A204.1 (cell line): ENCODE measurements at regions not wholly inside any gene's neighbourhood (a gene's known extent, or its start where the extent isn't known, plus 50 kb on each side); places are given as distances from the start of the nearest gene placed in this dataset.
"Not testable (repeated sequence)": the region's sequence is repeated elsewhere in the genome, so short reads cannot be mapped to it uniquely, and the experiment has no call there.

Experiments used
- FAIRE-seq: peaks from 2 replicates; lab custom pipeline; 2012; peaks lifted over from hg19 to GRCh38; lab: Jason Lieb, UNC

DNA sequence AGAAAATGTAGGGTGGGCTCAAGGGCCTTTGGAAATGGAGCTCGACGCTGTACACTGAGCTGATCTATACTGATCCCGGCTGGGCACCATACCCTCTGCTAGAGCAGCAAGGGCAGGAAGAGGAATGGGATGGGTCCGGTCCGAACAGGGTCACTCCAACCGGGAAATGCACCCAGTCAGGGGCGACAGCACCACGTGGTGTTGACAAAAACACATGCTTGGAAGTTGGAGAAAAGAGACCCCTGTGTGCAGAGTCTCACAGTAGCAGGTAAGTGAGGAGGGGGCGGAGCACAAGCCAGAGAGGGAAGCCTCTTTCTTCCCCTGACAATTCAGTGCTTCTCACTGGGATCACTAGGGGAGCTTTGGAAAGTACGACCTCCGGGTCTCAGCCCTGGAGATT is 84.1 kb upstream of the ASB18 start:
- FAIRE-seq = no peak

DNA sequence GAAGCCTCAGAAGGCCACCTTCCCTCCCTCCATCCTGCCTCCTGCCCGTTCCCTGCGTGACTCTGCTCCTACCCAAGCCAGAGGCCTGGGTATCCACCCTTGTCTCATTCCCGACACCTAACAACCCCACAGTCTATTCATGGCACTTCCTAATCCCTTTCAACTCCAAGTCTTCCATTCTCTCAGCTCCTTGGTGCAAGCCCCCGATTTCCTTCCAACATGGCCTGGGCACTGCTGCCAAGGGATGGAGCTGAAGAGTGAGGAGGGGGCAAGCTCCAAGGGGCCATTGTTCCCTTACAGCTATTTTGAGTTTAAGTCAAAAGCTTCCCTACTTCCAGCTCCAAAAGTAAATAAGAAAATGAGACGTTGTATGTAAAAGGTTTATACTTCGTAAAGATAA is 84.8 kb upstream of the ASB18 start:
- no peak for FAIRE-seq

DNA sequence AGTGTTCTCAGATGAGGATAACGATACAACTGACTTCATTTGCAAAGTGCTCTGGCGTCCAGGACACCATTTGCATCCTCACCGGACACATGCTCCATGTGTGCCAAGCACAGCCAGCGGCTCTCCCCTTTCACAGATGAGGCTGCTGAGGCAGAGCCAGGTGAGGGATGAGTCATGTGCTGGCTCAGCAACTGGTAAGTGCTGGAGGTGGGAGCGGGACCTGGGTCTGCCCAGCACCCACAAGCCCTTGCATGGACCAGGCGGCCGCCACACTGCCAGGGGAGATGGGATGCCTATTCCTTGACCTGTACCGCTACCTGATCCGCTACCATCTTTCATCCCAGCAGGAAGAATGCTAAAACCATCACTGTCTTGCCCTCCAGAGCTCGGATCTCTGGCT is 86.2 kb upstream of the ASB18 start:
- no peak for FAIRE-seq

GRCh38 chr2:236351966-236352525 is 87.8 kb upstream of the ASB18 start:
- no peak for FAIRE-seq

DNA sequence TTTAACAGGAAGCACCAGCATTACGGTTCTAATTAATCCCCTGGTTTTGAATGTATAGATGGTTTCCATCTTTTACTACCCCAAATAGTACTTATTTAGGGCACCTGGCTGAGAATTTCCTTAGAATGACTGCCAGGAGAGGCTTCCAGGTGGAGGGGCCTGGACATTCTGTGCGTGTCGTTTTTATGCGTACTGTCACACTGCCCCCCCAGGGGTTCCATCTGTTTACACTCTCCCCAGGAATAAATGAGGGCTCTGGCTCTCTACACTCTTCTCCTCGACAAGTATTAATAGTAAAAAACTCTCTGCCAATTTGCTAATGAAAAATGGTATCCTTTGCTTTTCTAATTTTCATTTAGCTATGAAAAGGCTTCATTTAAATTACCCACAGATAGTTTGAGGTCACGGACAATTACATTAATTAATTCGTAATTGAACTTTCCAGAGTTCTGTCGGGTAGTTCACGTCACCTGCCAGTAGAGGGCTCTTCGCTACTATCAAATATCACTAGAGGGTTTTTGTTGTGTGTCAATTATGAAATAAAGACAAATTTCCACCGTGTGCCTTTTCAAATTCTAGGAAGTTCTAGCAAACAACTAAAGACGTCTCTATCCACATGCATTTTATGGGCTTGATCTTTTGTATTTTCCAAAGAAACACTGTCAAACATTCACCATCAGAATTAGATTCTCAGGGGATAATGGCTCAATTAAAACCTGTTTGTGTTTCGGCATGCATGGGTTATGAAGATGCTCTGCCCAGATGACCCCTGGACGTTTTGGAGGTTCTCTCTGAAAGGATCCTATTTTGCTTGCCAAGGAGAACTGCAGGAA is 88.8 kb upstream of the ASB18 start:
- peak; percentile 93 for FAIRE-seq

DNA sequence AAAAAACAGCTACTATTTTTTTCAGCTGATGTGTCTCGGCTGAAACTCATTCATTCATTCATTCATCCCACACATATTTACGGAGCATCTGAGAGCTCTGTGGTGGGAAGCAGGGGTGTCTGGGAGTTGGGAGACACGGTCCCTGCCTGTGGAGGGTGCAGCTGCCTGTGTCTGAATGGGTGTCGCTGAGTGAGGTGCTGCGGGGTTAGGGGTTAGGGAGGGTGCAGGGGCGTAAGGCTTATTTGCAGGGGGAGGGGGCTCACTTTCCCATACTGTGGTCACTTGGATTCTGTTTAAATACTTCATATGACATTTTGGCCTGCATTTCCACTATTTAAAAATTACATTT is 89.4 kb upstream of the ASB18 start:
- no peak for FAIRE-seq

DNA sequence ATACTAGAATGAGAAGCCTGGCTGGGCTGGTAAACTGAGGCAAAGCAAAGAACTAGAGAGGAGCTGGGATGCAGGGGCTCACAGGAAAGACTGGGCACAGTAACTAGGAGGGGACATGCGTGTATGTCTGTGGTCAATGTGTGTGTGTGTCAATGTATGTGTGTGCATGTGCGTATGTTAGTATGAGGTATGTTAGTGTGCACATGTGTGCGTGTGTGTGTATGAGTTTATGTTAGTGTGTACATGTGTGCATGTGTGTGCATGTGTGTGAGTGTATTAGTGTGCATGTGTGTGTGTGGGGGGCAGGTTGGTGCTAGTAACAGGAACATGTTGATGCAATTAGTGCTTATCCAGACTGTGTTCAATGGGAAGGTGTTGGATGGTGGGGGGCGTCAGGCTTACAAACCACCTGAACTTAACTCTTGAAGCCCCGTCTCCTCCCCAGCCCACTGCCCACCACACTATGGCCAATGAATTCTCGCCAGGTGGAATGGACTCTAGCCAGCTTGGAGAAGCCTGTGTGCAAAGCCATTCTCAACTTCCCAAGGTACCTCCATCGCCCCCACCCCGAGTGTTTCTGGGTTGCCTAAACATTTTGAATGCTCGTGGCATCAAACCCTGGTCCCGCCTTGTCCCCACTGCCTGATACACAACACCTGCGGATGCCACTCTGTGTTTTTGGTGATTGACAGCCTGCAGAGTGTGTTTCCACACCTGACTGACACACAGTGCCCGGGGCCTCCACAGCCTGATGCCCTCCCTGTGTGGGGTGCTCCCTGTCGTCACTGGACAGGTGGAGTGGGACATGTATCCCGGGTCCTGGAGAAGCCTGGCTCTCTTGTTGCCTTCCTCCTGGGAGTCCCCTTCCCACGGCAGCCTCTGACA is 90.1 kb upstream of the ASB18 start:
- FAIRE-seq = no peak

DNA sequence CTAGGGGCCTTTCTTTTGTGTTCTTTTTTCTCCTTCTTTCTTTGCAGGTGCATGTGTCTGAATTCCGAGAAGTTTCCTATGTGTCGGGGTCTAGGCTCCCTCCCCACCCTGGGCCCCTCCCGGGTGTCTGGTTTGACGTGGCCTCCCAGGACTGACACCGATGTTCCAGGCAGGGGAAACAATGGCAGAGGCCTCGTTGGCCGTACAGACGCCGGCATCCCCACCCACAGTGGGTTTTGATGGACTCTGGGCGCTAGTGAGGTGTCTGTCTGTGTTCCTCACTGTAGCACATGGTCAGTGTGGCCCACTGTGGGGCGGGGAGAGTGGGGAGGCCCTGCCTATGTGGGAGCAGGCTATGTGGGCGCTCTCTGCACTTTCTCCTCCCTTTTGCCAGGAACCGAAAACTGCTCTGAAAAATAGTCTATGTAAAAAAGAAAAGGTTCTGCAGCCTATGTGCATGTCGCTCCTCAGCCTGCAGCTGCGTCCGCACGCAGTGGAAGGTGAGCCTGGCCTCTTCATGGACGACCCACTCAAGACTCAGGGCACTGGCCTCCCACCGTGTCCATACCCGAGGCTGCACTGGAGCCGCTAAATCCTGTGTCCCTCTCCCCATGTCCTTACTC is 90.9 kb upstream of the ASB18 start:
- no peak for FAIRE-seq

- FAIRE-seq = no peak
Observed at GRCh38 chr2:236355911-236356310, 91.7 kb upstream of the ASB18 start.

DNA sequence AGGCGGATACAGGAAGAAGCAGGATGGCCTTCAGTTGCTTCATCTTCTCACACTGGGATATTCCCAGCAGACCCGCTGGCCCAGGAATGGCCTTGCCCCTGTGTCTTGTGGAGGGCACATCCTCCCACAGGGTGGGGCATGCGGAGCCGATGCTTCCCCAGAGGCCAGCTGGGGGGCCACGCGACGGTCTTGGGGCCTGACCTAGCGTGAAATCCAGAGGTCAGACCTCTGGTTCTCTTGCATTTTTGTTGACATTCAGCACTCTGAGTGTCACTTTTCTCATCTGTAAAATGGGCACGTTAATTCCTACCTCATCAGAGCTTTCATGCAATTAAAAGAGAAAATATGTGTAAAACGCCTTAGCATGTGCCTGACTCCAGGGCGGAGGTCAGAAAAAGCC is 92.1 kb upstream of the ASB18 start:
- not testable (repeated sequence) for FAIRE-seq

DNA sequence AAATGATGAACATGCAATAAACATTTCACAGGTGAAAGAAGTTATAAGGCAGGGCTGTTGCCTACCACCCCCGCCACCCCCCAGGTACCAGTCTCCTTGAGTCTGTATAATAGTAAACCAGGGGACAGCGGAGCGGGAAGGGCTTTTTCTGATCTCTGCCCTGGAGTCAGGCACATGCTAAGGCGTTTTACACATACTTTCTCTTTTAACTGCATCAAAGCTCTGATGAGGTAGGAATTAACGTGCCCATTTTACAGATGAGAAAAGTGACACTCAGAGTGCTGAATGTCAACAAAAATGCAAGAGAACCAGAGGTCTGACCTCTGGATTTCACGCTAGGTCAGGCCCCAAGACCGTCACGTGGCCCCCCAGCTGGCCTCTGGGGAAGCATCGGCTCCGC is 94.3 kb upstream of the ASB18 start:
- FAIRE-seq = not testable (repeated sequence)

DNA sequence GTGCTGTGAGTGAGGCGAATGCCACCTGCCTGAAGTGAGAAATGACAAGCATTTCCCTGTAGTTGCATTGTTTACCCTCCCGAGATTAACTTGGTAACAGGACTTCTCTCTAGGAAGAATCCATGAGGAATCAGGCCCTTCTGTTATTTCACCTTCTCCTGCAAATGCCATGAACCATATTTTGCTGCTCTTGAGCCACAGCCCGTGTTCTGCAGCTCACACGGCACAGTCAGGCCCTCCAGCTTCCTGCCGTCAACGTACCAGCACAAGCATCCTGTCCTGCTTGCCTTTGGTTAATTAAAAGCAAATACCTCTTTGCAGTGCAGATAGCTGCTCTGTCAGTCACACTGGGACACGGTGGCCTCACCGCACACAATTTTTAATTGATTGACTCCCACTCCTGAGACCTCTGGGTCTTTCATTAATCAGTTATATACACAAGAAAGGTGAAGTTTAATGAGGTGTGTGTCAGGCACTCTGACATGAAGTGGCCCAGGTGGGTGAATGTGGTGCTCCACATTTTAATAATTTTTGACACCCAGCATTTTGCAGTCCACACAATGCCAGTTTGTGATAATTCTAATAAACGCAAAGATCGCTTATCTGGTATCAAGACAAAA is 95.3 kb upstream of the ASB18 start:
- no peak for FAIRE-seq

GRCh38 chr2:236360496-236360895 is 96.3 kb upstream of the ASB18 start:
- FAIRE-seq = no peak

GRCh38 chr2:236363711-236364277 is 99.6 kb upstream of the ASB18 start:
- no peak for FAIRE-seq

DNA sequence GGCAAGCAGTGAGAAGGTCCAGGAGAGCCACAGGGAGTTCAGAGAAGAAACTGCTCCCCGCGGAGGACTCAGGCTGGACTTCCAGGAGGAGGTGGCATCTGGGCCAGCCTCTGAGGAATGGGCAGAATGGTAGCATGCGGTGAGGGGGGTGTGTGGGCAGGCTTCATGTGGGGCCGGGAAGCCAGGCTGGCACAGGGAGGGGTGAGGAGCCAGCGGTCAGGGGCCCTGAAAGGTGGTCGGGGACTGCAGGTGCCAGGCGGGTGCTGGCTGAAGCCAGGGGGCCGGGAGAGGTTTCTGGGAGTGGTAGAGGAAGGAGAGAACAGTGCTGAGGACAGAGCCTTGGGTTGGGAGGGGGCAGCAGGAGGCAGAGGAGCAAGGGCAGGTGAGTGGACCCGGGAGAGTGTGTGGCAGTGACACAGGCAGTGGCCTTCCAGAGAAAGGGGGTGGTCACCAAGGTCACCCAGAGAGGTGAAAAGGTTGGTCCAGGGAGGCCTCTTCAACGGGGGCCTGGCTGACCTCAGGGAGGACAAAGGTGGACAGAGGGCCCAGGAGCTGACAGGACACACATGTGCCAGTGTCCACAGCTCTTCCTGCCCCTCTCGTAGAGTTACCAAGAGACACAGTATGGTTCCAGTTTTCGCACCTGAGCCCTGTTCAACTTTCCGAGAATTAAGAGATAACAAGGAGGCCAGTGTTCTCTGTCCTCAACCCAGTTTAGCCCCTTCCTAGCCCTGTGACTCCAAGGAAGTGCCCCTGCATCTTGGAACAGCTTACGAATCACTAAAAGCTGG is 101.2 kb upstream of the ASB18 start:
- FAIRE-seq = no peak

DNA sequence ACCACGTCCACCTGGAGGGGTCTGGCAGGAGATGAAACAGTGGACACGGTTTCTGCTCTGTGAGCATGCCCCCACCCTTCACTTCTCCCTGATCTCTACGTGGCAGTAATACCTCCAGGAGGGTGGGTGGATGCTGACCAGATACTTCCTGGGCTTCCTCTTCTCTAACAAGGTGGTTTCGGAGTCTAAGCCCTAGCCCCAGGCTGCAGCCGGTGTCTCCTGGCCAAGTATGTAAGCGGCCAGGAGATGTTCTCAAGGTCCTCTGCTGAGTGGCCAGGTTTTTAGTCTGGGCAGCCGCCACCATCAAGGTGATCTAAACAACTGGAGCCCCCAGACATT is 101.8 kb upstream of the ASB18 start:
- no peak for FAIRE-seq

DNA sequence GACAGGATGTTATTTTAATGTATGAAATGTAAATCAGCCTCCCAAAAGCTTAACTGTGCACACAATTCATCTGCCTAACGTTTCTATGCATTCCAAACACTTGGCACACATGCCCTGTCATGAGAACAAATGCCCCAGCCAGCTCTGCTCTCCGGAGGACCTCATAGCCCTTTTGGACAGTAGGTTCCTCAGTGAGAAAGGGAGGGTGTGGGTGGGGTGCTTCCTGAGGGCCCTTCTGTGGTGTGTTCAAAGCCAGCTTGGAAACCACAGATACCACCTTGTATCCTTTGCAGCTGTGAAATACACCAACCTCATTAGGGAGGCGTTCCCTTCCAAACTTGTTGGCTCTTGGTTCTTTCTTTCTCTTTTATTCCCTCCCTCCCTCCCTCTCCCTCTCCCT is 102.2 kb upstream of the ASB18 start:
- no peak for FAIRE-seq

GRCh38 chr2:236367506-236368289 is 103.5 kb upstream of the ASB18 start:
- no peak for FAIRE-seq

DNA sequence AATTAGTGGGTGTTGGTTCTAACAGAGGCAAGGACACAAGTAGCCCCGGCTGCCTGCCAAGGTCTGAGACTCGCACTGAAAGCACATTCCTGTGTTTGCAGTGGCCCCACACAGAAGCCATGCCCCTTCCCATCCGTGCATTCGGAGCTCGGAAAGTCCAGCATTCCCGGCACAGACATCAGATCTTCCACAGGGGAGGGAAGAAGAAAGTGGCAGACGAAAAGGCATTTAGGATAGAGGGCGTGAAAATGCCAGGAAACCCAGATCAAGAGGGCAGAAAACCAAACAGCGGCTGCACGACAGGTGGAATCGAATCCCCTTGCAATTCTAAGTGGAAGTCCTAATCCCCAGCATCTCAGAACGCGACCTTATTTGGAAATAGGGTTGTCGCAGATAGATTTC is 105.5 kb upstream of the ASB18 start:
- no peak for FAIRE-seq

- FAIRE-seq = no peak
Observed at GRCh38 chr2:236370847-236371409, 106.7 kb upstream of the ASB18 start.
